ENCODE measurements at regions not wholly inside any gene's neighbourhood (a gene's known extent, or its start where the extent isn't known, plus 50 kb on each side); places are given as distances from the start of the nearest gene placed in this dataset.

GRCh38 chr13:99854366-99854765 is 117.2 kb downstream of the ZIC5 start:
- no peaks in the 10 kb centered on the region for H3K9me1 ChIP-seq (ENCODE audit: control insufficient read depth, extremely low read depth, insufficient read depth, low read length)

GRCh38 chr13:99847318-99847750 is 124.2 kb downstream of the ZIC5 start:
- no peaks in the 10 kb centered on the region for H3K9me1 ChIP-seq (ENCODE audit: control insufficient read depth, extremely low read depth, insufficient read depth, low read length)
- no peak overlapping the region for H3K27ac ChIP-seq (ENCODE audit: control insufficient read depth, insufficient read depth, low read length)
- H3K4me3 ChIP-seq (ENCODE audit: control insufficient read depth in 2 of 3, extremely low read depth in 1 of 3, insufficient read depth in 2 of 3, low read depth in 1 of 3, low read length in 3 of 3): no peak overlapping the region
- H3K27me3 ChIP-seq (ENCODE audit: control insufficient read depth, extremely low read depth, insufficient read depth, low read length): no peaks in the 10 kb centered on the region
- dilution Hi-C loops (cut with MboI; ENCODE audit: extremely low pct_ligation_motif_present, low sequenced_read_pairs): loop anchor here (25.0 kb wide), 1 partner anchor 160 kb away; no protein-coding TSS in a partner anchor
- no peak overlapping the region for H2AFZ ChIP-seq (ENCODE audit: control insufficient read depth, low read length)
- no peaks in the 10 kb centered on the region for H3K9me3 ChIP-seq (ENCODE audit: control insufficient read depth, low read depth, low read length)
- DNase-seq (ENCODE audit: low read depth, low spot score) (no peak), FAIRE-seq (no peak)
- H3K79me2 ChIP-seq (ENCODE audit: control insufficient read depth, insufficient read depth, low read length): no peaks in the 10 kb centered on the region
- no peaks in the 10 kb centered on the region for H3K36me3 ChIP-seq (ENCODE audit: control insufficient read depth in 2 of 2, extremely low read depth in 1 of 2, insufficient read depth in 2 of 2, low read length in 2 of 2)
- H4K20me1 ChIP-seq (ENCODE audit: control insufficient read depth, extremely low read depth, insufficient read depth, low read length): no peaks in the 10 kb centered on the region
- no peak overlapping the region for H3K4me2 ChIP-seq (ENCODE audit: control insufficient read depth, extremely low read depth, insufficient read depth, low read depth, low read length)
- no peak overlapping the region for H3K9ac ChIP-seq (ENCODE audit: control insufficient read depth, extremely low read depth, insufficient read depth, low read length)
- no peak for TF ChIP-seq CTCF (optimal IDR thresholded peaks at IDR 0.05 in 1 of 3, IDR thresholded peaks at IDR 0.05 in 1 of 3, conservative IDR thresholded peaks at IDR 0.05 in 1 of 3; ENCODE audit: extremely low read depth in 1 of 3, insufficient read depth in 2 of 3, low read length in 3 of 3)
- no peaks in the 10 kb centered on the region for H3K4me1 ChIP-seq (ENCODE audit: control insufficient read depth, extremely low read depth, insufficient read depth, low read length)

More at GRCh38 chr13:99854366-99854765, 117.2 kb downstream of the ZIC5 start:
- no peak overlapping the region for H3K27ac ChIP-seq (ENCODE audit: control insufficient read depth, insufficient read depth, low read length)
- peaks cover 11% of the 10 kb centered on the region for H3K27me3 ChIP-seq (ENCODE audit: control insufficient read depth, extremely low read depth, insufficient read depth, low read length)
- FAIRE-seq (no peak), DNase-seq (ENCODE audit: low read depth, low spot score) (no peak)
- H3K4me1 ChIP-seq (ENCODE audit: control insufficient read depth, extremely low read depth, insufficient read depth, low read length): no peaks in the 10 kb centered on the region
- H3K79me2 ChIP-seq (ENCODE audit: control insufficient read depth, insufficient read depth, low read length): no peaks in the 10 kb centered on the region
- no peak overlapping the region for H3K9ac ChIP-seq (ENCODE audit: control insufficient read depth, extremely low read depth, insufficient read depth, low read length)
- dilution Hi-C loops (cut with MboI; ENCODE audit: extremely low pct_ligation_motif_present, low sequenced_read_pairs): no loop called here
- H3K4me2 ChIP-seq (ENCODE audit: control insufficient read depth, extremely low read depth, insufficient read depth, low read depth, low read length): no peak overlapping the region
- H2AFZ ChIP-seq (ENCODE audit: control insufficient read depth, low read length): no peak overlapping the region
- H3K36me3 ChIP-seq (ENCODE audit: control insufficient read depth in 2 of 2, extremely low read depth in 1 of 2, insufficient read depth in 2 of 2, low read length in 2 of 2): no peaks in the 10 kb centered on the region
- H3K4me3 ChIP-seq (ENCODE audit: control insufficient read depth in 2 of 3, extremely low read depth in 1 of 3, insufficient read depth in 2 of 3, low read depth in 1 of 3, low read length in 3 of 3): no peak overlapping the region
- TF ChIP-seq CTCF (optimal IDR thresholded peaks at IDR 0.05 in 1 of 3, IDR thresholded peaks at IDR 0.05 in 1 of 3, conservative IDR thresholded peaks at IDR 0.05 in 1 of 3; ENCODE audit: extremely low read depth in 1 of 3, insufficient read depth in 2 of 3, low read length in 3 of 3) (no peak), EZH2 (IDR thresholded peaks at IDR 0.05; ENCODE audit: low read length) (no peak)
- H4K20me1 ChIP-seq (ENCODE audit: control insufficient read depth, extremely low read depth, insufficient read depth, low read length): no peaks in the 10 kb centered on the region
- H3K9me3 ChIP-seq (ENCODE audit: control insufficient read depth, low read depth, low read length): no peaks in the 10 kb centered on the region
